HCT116 (cell line): ENCODE measurements at regions not wholly inside any gene's neighbourhood (a gene's known extent, or its start where the extent isn't known, plus 50 kb on each side); places are given as distances from the start of the nearest gene placed in this dataset.

Experiments used
- ATAC-seq: fragments of 200-7000 bp; cut with Tn5 transposase; 2 replicates; pipeline ENCODE4 v1.9.1; 2020; ENCODE audit warnings: mild to moderate bottlenecking, moderate library complexity
- BruUV-seq: library from RNA; stranded (reverse); fragments of 400-500 nt; replicated peaks from 2 replicates; lab custom pipeline; 2021; lab: Mats Ljungman, UMichigan
- CTCF ChIA-PET: fragments of 300-600 bp; sonication (Branson Sonifier 250); formaldehyde crosslinking; loops from one replicate; lab custom pipeline; 2021; ENCODE audit warnings: antibody characterized with exemption; lab: Charles Lee
- POLR2A ChIA-PET: fragments of 300-600, 350-600 bp; sonication (Branson Sonifier 250); formaldehyde crosslinking; loops from one replicate; lab custom pipeline; 2021; ENCODE audit warnings: antibody characterized with exemption; lab: Charles Lee
- RAD21 ChIA-PET, 2 experiments: fragments of 300-600 bp; sonication (Branson Sonifier 250); formaldehyde crosslinking; loops; one replicate each; lab custom pipeline; 2023; ENCODE audit warnings: low total read pairs in 2 of 2; ENCODE audit not compliant: uncharacterized antibody in 2 of 2, unreplicated experiment in 2 of 2, low non-redundant PET in 1 of 2; lab: Charles Lee
- DNase-seq: peaks from one replicate; pipeline ENCODE4 v3.0.0-alpha.2; 2010; ENCODE audit warnings: low read depth, low spot score
- H2AFZ ChIP-seq: fragments of 200-600 bp; shearing (Covaris generic), sonication (generic); 2 replicates; pipeline ENCODE4 v1.6.1; 2017; ENCODE audit warnings: low read depth, mixed run types, mixed read lengths, antibody characterized with exemption, low read length; ENCODE audit not compliant: poor library complexity, severe bottlenecking
- H3K27ac ChIP-seq: 2 replicates; pipeline ENCODE4 v1.5.1; 2012; ENCODE audit warnings: low read depth, low read length
- H3K27me3 ChIP-seq: fragments of 200-600 bp; sonication (generic); 2 replicates; pipeline ENCODE4 v1.6.1; 2016; ENCODE audit warnings: mixed run types, low read length, mixed read lengths; ENCODE audit not compliant: insufficient read depth
- H3K36me3 ChIP-seq, 2 experiments: fragments of 200-500 bp in 1 of 2; fragments of 200-600 bp in 1 of 2; sonication (Bioruptor generic) in 1 of 2; sonication (generic) in 1 of 2; 2 replicates each; pipeline versions ENCODE4 v1.5.1 to v1.6.1; 2014 to 2016; ENCODE audit warnings: low read length in 2 of 2, inconsistent platforms in 1 of 2, mixed read lengths in 1 of 2, mixed run types in 1 of 2; ENCODE audit not compliant: insufficient read depth in 2 of 2, control insufficient read depth in 1 of 2
- H3K4me1 ChIP-seq, 2 experiments: fragments of 200-600 bp in 1 of 2; sonication (generic) in 1 of 2; 2 replicates each; pipeline versions ENCODE4 v1.5.1 to v1.6.1; 2012 to 2017; ENCODE audit warnings: low read length in 2 of 2, inconsistent platforms in 1 of 2, mild to moderate bottlenecking in 1 of 2, mixed read lengths in 1 of 2, mixed run types in 1 of 2, moderate library complexity in 1 of 2; ENCODE audit not compliant: insufficient read depth in 2 of 2, control insufficient read depth in 1 of 2
- H3K4me2 ChIP-seq: fragments of 200-600 bp; sonication (generic); 2 replicates; pipeline ENCODE4 v1.6.1; 2017; ENCODE audit warnings: mixed run types, low read length, mixed read lengths
- H3K4me3 ChIP-seq, 2 experiments: fragments of 200-600 bp in 1 of 2; sonication (generic) in 1 of 2; replicated peaks in 1 of 2; 2 replicates each; pipeline ENCODE4 v1.5.1; 2011 to 2016; ENCODE audit warnings: low read length in 2 of 2, control low read depth in 1 of 2, low read depth in 1 of 2, mild to moderate bottlenecking in 1 of 2, mixed read lengths in 1 of 2, mixed run types in 1 of 2
- H3K79me2 ChIP-seq: fragments of 200-600 bp; sonication (generic); 2 replicates; pipeline ENCODE4 v1.6.1; 2017; ENCODE audit warnings: mild to moderate bottlenecking, mixed run types, low read length, moderate library complexity, mixed read lengths; ENCODE audit not compliant: insufficient read depth
- H3K9ac ChIP-seq: fragments of 200-600 bp; sonication (generic); 2 replicates; pipeline ENCODE4 v1.6.1; 2016; ENCODE audit warnings: low read length, mixed read lengths
- H3K9me2 ChIP-seq: fragments of 200-600 bp; sonication (generic), shearing (Covaris generic); 2 replicates; pipeline ENCODE4 v1.6.1; 2017; ENCODE audit warnings: mixed run types, mild to moderate bottlenecking, moderate library complexity; ENCODE audit not compliant: insufficient read depth
- H3K9me3 ChIP-seq, 2 experiments: fragments of 200-500 bp in 1 of 2; fragments of 200-600 bp in 1 of 2; sonication (Bioruptor generic) in 1 of 2; sonication (generic) in 1 of 2; 2 replicates each; pipeline ENCODE4 v1.6.1; 2014 to 2017; ENCODE audit warnings: low read length in 2 of 2, mixed read lengths in 2 of 2, inconsistent platforms in 1 of 2, low read depth in 1 of 2, mild to moderate bottlenecking in 1 of 2, mixed run types in 1 of 2, moderate library complexity in 1 of 2; ENCODE audit not compliant: control insufficient read depth in 1 of 2, insufficient read depth in 1 of 2
- H4K20me1 ChIP-seq: fragments of 200-600 bp; sonication (generic), shearing (Covaris generic); 2 replicates; pipeline ENCODE4 v1.6.1; 2017; ENCODE audit warnings: mixed run types, mild to moderate bottlenecking, moderate library complexity; ENCODE audit not compliant: insufficient read depth
- ATF3 ChIP-seq: IDR thresholded peaks from 2 replicates; pipeline ENCODE4 v1.6.1; 2012
- CBX3 ChIP-seq: IDR thresholded peaks from 2 replicates; pipeline ENCODE4 v1.6.1; 2012; ENCODE audit warnings: low read depth
- ELF1 ChIP-seq: IDR thresholded peaks from 2 replicates; pipeline ENCODE4 v1.6.1; 2012; ENCODE audit warnings: low read depth, borderline replicate concordance
- EZH2 ChIP-seq: fragments of 200-600 bp; sonication (generic); IDR thresholded peaks from 2 replicates; pipeline ENCODE4 v1.6.1; 2017; ENCODE audit warnings: antibody characterized with exemption, mixed run types
- FOSL1 ChIP-seq: IDR thresholded peaks from 2 replicates; pipeline ENCODE4 v1.6.1; 2012; ENCODE audit warnings: low read depth
- POLR2AphosphoS5 ChIP-seq: IDR thresholded peaks from 2 replicates; pipeline ENCODE4 v1.6.1; 2011; ENCODE audit warnings: mild to moderate bottlenecking, low read depth, low read length, moderate library complexity
- REST ChIP-seq: IDR thresholded peaks from 2 replicates; pipeline ENCODE4 v1.6.1; 2012; ENCODE audit warnings: low read depth
- SIN3A ChIP-seq: IDR thresholded peaks from 2 replicates; pipeline ENCODE4 v1.6.1; 2012; ENCODE audit warnings: low read depth
- SP1 ChIP-seq: IDR thresholded peaks from 2 replicates; pipeline ENCODE4 v1.6.1; 2012; ENCODE audit warnings: low read depth
- TCF7L2 ChIP-seq: IDR thresholded peaks from 2 replicates; pipeline ENCODE4 v1.7.0; 2011; ENCODE audit warnings: borderline replicate concordance, inconsistent platforms; ENCODE audit not compliant: insufficient read depth, insufficient read length; ENCODE audit errors: extremely low read depth
- ZFX ChIP-seq: fragments of 450-650 bp; IDR thresholded peaks from 2 replicates; pipeline ENCODE4 v1.6.1; 2017
- ZNF274 ChIP-seq: fragments of 200-500 bp; sonication (Bioruptor generic); IDR thresholded peaks from 2 replicates; pipeline ENCODE4 v1.6.1; 2014; ENCODE audit warnings: mild to moderate bottlenecking, low read depth, low read length, inconsistent platforms
- intact Hi-C: fragments of 100-400 bp; cut with micrococcal nuclease; formaldehyde crosslinking; loops from 2 replicates; pipeline ENCODE4 v1.10.0; 2022

DNA sequence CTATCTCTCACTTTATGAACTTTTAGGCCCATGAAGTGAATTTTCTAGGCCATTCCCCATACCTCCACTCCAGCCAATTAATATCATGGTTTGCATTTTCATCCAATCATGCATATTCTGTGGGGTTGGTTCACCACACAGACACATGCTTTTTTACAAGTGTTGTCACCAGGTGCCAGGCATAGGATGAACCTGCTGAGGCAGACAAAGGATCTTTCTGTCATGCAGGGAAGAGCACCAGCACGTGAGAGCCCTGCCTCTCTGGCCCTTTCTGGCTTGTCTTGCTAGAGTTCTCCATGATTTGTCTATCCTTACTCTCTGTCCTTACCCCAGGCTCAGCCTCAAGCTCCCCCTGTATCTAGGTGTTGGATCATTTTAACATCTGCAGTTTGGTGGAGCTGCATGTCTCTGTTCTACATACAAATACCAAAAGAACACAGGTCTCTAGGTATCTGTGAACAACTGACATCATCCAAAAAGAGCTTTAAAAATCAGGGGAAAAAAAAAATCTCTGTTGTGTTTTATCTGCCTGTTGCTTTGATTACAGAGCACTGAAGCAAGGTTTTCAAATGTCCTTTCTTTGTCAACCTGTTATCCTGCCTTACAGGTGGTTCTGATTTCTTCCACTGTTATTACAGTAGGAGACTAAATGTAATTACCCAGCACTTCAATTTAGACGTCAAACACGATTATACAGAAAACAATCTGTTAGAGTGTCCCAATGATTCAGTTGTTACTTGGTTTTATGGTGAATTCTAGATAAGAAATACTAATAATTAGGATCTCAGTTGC, 58.4 kb upstream of the GRAMD1B start:
- no peak overlapping the region for H3K9ac ChIP-seq
- RAD21 ChIA-PET = no interaction called here

More for the DNA sequence above, 58.4 kb upstream of the GRAMD1B start:
- no TSS peak for BruUV-seq
- TF ChIP-seq SP1 (no peak), TCF7L2 (no peak), POLR2AphosphoS5 (no peak), SIN3A (no peak), EZH2 (no peak), CBX3 (no peak), FOSL1 (no peak), REST (no peak), ELF1 (no peak), ATF3 (no peak), ZNF274 (no peak), ZFX (no peak)
- TF ChIP-seq, all 23 proteins: peak for 0
- no peaks in the 10 kb centered on the region for H3K79me2 ChIP-seq
- intact Hi-C loops = no loop called here
- H3K4me3 ChIP-seq = no peak overlapping the region
- no peaks in the 10 kb centered on the region for H3K4me1 ChIP-seq
- CTCF ChIA-PET = no interaction called here
- H3K27ac ChIP-seq = no peak overlapping the region
- DNase-seq (no peak), ATAC-seq (no peak)
- no peak overlapping the region for H2AFZ ChIP-seq
- peaks cover 28% of the 10 kb centered on the region for H3K27me3 ChIP-seq
- no peaks in the 10 kb centered on the region for H4K20me1 ChIP-seq
- POLR2A ChIA-PET = no interaction called here
- H3K4me2 ChIP-seq = no peak overlapping the region
- no peaks in the 10 kb centered on the region for H3K9me2 ChIP-seq
- no peaks in the 10 kb centered on the region for H3K9me3 ChIP-seq
- no peaks in the 10 kb centered on the region for H3K36me3 ChIP-seq
